ENCODE measurements at regions not wholly inside any gene's neighbourhood (a gene's known extent, or its start where the extent isn't known, plus 50 kb on each side); places are given as distances from the start of the nearest gene placed in this dataset.
"Not testable (repeated sequence)": the region's sequence is repeated elsewhere in the genome, so short reads cannot be mapped to it uniquely, and the experiment has no call there.

DNA sequence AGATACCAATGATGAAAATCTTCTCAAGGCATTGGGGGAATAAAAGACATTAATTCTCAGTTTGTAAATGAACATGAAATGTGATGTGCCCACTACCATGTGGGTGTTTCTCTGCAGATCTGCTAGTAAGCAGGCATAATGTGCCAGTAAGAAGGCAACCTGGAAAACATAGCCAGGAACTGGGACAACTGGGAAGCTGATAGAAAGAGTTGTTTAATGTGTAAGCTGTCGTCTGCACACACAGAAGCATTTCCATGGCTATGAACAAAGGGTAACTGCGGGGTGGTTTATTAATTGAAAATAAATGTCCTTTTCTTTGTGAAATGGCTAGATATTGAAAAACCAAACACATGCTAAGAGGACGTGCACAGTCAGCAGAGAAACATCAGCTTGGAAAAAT is 52.0 kb downstream of the ZC3H11B start:
- no peak for DNase-seq (ENCODE audit: low read depth, low spot score)

DNA sequence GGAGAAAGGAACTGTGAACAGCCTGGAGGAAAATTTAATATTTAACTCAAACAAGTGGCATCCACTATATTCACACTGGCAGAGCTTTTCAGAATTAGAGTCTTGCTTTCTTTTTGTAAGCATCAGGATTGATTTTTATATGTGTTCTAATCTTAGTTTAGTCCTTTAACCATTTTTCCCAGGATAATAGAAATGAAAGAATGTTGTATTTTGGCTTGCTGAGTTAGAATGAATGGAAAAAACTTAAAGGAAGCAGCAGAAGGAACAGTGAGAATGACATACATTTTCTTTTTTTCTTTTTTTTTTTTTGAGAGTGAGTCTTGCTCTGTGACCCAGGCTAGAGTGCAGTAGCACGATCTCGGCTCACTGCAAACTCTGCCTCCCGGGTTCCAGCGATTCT is 53.0 kb downstream of the ZC3H11B start:
- no peak for DNase-seq (ENCODE audit: low read depth, low spot score)
- no peak overlapping the region for H3K27ac ChIP-seq

More for the DNA sequence above, 52.0 kb downstream of the ZC3H11B start:
- no peak overlapping the region for H3K27ac ChIP-seq

DNA sequence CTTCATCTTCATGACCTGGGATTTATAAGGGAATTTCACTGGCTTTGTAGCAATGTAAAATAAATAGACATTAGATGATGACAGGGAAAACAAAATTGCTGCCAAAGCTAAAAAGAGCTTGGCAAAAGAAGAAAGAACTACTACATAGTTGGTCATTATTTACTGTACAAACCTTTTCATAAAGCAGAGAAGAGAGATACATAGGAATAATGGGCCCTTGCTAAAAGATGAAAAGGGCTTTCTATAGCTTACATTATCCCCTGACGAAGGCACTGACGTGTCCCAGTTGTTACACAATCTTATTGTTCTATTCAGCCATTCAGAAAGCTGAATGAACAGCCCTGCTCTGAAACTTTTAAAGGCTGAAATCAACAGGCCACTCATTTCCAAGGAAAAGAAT is 57.1 kb downstream of the ZC3H11B start:
- H3K27ac ChIP-seq = peak overlapping the region; percentile 44
- no peak for DNase-seq (ENCODE audit: low read depth, low spot score)

DNA sequence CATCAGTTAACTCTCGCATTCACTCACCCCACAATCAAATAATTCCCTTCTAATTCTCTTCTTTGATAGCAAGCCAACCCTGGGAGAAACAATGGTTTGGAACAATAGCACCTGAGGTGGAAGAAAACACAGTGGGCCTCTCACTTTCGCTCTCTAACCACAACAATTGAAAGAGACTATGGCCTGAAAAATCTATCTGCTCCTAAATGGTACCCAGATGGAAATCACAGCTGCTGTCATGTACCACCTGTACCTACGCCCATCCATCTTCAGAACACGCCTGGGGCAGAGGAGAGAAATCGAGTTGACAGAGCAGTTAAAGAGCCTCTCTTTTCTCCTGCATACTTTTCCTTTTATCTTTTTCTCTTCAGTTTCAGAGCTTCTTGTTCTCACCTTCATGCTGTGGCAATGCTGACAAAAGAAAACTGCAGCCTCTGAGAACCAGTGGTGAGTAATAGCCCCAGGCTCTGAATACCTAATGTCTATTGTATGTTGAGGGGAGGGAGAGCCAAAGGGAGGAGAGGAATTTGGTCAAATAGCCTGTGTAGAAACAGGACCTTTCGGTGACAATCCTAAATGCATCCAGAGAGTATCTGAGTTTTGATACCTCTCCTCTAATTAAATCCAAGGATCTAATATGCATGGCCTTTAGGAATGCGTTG is 57.7 kb downstream of the ZC3H11B start:
- peak overlapping the region; percentile 44 for H3K27ac ChIP-seq
- peak; percentile 27 for DNase-seq (ENCODE audit: low read depth, low spot score)

DNA sequence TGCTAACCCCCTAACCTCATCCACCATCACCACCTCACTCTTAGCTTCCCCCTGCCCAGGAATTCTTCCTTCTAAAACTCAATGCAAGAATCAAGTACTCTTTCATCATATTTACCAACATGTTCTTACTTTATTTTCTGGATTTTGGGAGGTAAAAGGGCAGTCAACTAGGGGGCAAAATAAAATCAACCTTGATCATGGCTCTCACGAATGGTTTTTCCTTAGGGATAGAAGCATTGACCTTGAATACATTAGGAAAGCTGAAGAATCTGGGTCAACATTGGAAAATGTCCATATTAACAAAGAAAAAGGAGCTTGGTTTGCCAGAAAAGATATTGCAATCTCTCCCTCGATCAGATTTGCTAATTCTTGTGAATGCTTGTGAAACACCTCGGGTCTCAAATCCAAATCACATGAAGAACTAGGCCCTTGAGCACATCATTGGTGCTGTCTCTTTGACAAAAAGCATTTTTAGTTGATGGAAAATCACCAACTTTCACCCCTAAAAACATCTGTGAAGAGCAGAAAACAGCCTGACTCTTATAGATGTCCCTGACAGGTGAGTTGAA is 58.9 kb downstream of the ZC3H11B start:
- DNase-seq (ENCODE audit: low read depth, low spot score) = no peak
- no peak overlapping the region for H3K27ac ChIP-seq

DNA sequence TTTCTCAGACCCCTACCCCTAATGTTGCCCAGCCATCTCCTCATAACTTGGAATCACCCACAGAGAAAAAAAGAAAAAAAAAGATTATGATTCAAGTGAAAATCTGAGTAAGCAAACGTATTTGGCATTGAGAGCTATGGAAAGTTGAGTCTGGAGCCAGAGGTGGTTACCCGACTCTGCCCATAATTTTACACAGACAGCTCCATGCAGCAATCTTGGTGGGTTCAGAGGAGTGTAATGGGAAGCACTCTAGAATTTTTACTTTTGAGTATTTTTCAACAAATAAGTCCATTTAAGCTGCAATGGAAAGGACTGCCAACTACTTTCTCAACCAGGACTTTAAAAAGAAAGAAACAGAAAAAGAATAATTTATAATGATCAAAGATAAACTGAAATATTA is 62.7 kb downstream of the ZC3H11B start:
- no peak overlapping the region for H3K27ac ChIP-seq
- DNase-seq (ENCODE audit: low read depth, low spot score) = no peak

DNA sequence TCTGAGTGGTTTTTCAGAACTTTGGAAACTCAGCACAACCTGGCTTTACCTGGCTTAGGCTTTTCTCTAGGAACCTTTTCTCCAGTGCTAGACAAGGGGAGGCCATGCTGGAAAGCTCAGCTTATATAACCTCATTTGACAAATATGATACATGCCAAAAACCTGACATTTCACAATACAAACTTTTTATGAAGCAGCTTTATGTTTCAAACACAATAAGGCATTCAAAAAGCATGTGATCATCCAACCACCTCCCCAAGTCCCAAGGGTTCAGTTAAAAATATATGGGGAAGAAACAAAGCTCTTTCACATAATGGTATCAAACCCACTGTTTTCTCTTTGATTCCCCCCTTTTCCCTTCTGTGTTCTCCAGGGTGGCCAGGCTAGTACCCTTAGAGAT is 63.7 kb downstream of the ZC3H11B start:
- no peak overlapping the region for H3K27ac ChIP-seq

DNA sequence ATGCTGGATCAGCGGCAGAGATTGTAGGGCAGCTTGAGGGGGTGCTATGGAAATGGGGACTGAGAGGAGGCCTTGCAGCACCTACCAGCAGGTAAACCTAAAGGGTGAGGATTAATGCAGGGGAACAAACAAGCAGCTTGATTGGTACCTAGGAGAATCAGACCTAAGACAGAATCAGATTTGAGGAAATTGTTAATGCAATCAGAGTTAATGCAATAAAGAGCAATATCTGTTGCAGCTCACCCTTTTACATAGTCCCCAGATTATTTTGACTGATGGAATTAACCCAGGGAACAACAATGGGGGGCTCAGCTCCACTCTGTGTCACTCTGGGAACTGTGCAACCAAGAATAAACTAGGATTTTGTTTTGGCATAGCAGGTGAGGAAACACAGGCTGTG is 64.5 kb downstream of the ZC3H11B start:
- H3K27ac ChIP-seq = no peak overlapping the region
- no peak for DNase-seq (ENCODE audit: low read depth, low spot score)

More for the DNA sequence above, 63.7 kb downstream of the ZC3H11B start:
- DNase-seq (ENCODE audit: low read depth, low spot score) = no peak

DNA sequence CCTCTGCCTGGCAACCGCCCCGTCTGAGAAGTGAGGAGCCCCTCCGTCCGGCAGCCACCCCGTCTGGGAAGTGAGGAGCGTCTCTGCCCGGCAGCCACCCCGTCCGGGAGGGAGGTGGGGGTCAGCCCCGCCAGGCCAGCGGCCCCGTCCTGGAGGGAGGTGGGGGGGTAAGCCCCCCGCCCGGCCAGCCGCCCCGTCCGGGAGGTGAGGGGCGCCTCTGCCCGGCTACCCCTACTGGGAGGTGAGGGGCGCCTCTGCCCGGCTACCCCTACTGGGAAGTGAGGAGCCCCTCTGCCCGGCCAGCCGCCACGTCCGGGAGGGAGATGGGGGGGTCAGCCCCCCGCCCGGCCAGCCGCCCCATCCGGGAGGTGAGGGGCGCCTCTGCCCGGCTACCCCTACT is 67.1 kb downstream of the ZC3H11B start:
- DNase-seq (ENCODE audit: low read depth, low spot score); H3K27ac ChIP-seq: not testable (repeated sequence)

DNA sequence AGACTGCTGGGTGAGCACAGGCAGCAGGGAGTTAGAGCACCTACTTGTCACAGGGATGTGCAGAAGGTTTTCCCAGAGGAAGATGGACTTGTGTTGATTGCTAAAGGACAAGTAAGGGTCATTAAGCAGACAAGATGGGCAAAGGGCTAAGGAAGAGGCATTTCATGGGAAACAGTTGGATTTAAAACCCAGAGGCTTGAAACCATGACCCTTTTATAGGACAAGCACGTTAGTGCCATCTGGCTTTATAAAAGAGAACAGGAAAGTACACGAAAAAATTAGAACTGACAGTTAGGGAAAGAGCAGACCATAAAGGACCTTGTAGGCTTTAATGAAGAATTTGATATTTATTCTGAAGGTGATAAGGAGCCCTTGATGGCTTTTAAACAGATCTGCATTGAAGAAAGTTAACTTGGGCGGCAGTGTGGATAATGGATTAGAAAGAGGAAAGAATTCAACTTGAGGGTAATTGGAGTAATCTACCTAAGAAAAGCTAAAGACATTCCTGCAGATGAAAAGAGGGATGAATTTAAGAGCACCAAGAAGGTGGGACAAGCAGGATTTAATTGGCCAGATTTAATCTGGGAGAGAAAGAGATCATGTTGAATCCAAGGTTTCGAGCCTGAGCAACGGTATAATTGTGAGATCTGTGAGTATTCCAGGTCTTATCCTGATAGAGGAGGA is 68.6 kb downstream of the ZC3H11B start:
- no peak for DNase-seq (ENCODE audit: low read depth, low spot score)
- H3K27ac ChIP-seq = no peak overlapping the region

DNA sequence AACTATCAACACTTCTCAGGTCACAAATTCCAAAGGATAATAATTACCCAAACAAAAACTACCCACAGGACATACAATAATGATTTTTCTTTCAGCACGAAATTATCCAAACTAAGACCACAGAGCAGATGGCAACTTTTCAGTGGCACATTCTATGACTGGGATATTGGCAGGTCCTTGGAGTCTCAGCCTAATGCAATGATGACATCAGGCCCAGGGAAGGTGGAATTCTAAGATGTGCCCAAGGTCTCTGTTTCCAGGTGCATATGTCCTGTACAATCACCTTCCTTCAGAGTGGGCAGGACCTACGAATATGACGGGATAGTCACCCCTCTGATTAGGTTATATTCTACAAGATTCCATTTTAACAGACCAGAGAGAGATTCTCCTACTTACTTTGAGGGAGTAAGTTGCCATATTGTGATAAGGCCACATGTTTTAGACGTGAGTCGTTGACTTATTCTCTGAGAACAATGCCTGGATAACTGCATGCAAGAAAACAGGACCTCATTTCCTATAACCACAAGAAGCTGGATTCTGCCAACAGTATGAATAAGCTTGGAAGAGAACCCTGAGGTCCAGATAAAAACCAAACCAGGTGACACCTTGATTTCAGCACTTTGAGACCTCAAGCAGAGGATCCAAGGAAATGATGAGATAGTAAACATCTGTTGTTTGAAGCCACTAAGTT is 69.9 kb downstream of the ZC3H11B start:
- DNase-seq (ENCODE audit: low read depth, low spot score) = no peak
- H3K27ac ChIP-seq = no peak overlapping the region

DNA sequence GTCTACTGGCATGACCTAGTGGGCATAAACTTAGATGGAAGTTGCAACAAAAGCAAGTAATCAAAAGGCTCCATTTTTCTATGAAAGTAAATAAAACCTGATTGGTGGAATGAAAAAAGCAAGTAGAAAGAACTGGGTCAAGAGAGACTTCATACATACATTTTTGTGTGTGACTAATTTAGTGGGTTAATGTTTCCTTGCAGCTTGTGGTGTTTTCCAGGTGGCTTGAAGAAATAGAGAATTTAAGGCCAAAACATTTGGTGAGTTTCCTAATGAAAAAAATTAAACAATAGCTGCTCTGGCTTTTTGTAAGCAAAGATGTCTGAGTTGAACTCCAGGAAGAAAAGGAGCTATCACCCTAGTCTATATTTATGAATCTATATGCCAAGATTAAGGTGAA is 71.0 kb downstream of the ZC3H11B start:
- no peak overlapping the region for H3K27ac ChIP-seq
- no peak for DNase-seq (ENCODE audit: low read depth, low spot score)

DNA sequence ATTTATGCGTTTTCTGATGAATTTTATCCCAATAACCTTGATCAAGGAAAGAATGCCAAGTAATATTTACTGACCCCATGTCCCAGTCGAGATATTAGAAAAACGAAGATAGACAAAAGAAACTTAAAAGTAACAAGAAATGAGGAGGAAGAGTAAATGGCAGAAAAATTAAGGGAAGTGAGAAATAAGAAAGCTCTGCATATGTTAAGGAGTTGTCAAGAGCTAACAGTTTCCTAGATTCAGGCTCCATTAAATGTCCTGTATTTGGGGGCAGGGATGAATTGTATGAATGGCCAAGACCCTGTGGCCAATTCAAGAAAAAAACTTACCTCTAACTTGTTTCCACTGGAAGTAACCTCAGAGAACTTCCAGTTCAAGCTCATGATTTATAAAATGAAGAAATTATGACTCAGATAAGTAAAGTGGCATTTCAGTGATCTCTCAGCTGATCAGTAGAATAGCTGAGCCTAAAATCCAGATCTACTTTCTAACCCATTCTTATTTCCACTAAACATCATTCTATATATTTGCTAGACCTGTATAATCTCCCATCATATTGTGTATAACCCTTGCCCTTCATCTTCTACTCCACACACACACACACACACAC is 73.2 kb downstream of the ZC3H11B start:
- DNase-seq (ENCODE audit: low read depth, low spot score) = no peak
- no peak overlapping the region for H3K27ac ChIP-seq

DNA sequence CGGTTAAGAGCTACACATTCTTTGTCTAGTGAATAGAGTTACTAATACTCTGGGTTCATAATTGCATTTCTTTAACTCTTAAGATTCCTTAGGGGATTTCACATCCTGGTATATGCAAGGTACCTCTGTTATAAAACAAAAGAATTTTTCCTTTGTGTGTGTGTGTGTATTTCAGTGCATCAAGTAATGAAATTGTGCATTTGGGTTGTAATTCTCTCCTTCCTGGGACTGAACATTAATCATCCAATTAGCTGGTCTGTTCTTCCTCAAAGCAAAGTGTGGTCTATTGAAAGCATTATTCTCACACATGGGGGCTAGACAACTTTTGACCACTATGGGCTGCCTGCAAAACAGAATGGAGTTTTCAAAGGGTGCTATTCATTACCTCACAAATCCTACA is 74.0 kb downstream of the ZC3H11B start:
- H3K27ac ChIP-seq = no peak overlapping the region

DNA sequence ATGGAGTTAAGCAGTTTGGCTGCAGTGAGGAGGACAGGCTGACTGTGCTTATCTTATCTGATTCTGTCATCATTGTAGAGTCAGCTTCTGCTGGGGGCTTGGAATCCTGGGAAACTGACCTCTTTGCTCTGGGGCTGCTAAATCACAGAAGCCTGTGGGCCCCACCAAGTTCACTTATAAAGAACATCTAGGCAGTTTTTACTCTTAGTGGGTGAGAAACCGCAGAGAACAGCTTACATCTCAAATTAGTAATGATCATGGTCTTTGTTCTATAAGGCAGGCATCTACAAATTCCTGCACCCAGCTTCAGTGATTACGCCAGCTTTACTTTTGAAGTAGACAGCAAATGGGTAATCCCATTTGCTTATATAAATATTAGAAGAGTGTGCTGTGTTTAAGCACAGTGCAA is 75.7 kb downstream of the ZC3H11B start:
- DNase-seq (ENCODE audit: low read depth, low spot score) = no peak

More for the DNA sequence above, 74.0 kb downstream of the ZC3H11B start:
- no peak for DNase-seq (ENCODE audit: low read depth, low spot score)

DNA sequence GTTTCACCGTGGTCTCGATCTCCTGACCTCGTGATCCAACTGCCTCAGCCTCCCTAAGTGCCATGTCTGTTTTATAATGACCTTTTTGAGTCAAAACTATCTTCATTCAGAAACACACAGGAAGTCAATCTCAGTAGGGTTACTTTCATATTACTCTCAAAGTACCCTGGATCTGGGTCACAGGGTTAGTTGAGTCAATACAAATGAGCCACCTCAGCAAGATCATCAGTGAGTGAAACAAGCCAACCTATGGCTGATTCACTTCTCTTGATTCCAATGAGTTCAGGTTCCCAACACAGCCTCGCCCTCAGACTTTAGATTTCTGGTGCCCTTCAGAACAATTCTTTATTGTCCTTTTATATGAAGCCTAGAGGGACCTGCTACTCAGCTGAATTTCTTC is 76.9 kb downstream of the ZC3H11B start:
- no peak for DNase-seq (ENCODE audit: low read depth, low spot score)
- no peak overlapping the region for H3K27ac ChIP-seq

More for the DNA sequence above, 75.7 kb downstream of the ZC3H11B start:
- no peak overlapping the region for H3K27ac ChIP-seq

DNA sequence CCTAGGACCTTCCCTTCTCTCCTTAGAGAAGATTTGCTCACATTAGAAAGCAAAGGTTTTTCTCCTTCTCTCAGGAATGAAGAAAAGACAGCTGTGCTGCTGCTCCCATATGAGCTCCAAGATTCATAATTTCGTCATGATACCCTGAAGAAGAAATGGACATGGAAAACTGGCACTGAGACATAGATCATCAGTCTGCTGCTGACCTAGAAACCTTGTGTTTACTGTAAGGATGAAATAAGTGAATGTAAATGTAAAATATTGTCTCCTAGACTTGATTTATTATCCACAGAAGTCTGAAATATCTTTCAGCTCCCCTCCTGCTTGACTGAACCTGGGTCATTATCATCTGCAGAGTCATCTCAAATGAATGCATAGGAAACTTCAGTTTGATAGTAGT is 77.9 kb downstream of the ZC3H11B start:
- H3K27ac ChIP-seq = no peak overlapping the region
- DNase-seq (ENCODE audit: low read depth, low spot score) = no peak

DNA sequence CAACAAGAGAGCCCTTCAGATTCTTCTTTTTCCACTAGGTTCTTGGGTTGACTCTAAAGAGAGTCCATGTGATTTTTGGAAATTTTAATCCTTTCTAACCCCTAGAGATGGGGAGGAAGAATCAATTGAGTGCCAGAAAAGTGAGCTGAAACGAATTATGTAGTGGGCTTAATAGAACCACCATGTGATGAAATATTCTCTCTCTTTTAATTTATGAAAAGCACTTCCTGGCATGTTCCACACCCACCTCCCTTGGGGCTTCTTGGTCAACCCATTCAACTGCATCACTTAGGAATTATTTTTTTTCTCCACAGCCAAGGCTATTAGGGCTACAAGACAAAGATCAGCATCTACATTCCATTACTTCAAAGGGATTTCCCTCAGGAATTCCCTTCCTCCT is 79.6 kb downstream of the ZC3H11B start:
- H3K27ac ChIP-seq = no peak overlapping the region
- no peak for DNase-seq (ENCODE audit: low read depth, low spot score)

DNA sequence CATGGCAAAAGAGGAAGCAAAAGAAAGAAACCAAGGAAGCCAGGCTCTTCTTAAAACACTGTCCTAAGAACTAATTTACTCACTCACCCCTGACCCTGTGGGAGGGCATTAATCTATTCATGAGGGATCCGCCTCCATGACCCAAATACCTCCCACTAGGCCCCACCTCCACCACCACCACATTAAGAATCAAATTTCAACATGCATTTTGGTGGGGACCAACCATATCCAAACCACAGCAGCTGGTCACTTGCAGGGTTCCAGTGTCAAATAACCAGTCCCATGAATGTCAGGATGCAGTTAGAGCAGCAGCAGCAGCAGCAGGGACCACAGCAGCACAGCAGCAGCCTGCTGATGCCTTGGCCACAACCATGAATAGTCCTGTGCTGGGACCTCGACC is 83.8 kb downstream of the ZC3H11B start:
- DNase-seq (ENCODE audit: low read depth, low spot score) = no peak

DNA sequence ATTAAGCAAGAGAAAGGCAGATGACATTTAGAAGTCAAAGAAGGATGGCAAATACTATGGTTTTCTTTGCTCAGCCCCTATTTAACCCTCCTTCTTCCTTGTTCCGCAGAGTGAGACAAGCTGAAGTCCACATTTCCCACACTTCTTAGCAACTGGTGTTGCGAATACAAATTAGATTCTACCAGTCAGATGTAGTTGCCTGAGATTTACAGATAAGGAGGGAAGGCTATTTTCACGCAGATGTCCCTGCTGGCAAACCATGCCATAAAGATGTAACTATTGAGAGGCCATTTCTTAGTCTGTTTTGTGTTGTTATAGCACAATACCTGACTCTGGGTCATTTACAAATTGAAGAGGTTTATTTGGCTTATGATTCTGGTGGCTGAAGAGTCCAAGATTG is 84.3 kb downstream of the ZC3H11B start:
- no peak for DNase-seq (ENCODE audit: low read depth, low spot score)
- no peak overlapping the region for H3K27ac ChIP-seq

More for the DNA sequence above, 83.8 kb downstream of the ZC3H11B start:
- H3K27ac ChIP-seq = no peak overlapping the region

DNA sequence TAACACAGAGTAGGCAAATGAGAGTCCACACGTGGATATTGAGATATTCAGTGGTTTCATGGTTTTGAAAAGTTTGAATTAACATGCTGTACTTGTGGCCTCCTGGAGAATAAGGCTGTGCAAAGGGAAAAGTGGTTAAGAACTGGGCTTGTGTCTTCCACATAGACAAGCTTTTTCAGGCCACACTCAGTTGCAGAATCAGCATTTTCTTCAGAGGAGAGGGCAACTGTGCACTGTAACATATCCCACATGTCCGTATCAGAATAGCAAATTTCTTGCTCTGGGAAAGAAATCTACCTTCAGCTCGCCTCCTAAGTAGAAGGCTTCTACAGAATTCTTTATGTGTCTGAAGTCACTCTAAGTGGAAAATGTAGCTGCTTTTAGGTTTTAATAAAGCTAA is 84.9 kb downstream of the ZC3H11B start:
- H3K27ac ChIP-seq = no peak overlapping the region
- no peak for DNase-seq (ENCODE audit: low read depth, low spot score)

Data from epithelial cell of prostate (primary cell).